ENCODE measurements at regions not wholly inside any gene's neighbourhood (a gene's known extent, or its start where the extent isn't known, plus 50 kb on each side); places are given as distances from the start of the nearest gene placed in this dataset.

DNA sequence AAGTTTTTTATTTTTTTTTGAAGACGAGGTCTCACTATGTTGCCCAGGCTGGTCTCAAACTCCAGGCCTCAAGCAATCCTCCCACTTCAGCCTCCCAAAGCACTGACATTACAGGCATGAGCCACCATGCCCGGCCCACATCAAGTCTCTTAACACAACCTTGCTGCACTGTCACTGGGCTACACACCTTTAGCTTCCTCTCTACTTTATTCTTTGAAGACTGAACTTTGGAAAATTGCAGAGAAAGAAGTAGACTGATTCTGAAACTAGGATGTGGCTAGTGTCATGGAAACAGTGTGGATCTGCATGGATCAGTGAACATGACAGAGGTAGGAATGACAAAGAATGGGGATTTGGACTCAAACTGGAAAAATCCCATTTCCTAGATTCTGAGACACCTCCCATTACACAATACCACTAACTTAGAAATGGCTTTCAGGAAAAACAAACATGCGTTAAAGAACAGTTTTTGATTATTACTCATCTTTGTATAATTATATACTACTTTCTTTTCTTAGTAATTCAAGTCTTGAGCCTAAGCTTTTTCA lies 99.6 kb upstream of the SPON1 start:
- FAIRE-seq, result no peak
- dilution Hi-C loops (cut with MboI; ENCODE audit: extremely low pct_ligation_motif_present, low sequenced_read_pairs), result no loop called here
- peaks cover 17% of the 10 kb centered on the region for H3K27me3 ChIP-seq (ENCODE audit: control insufficient read depth, extremely low read depth, insufficient read depth, low read length)

DNA sequence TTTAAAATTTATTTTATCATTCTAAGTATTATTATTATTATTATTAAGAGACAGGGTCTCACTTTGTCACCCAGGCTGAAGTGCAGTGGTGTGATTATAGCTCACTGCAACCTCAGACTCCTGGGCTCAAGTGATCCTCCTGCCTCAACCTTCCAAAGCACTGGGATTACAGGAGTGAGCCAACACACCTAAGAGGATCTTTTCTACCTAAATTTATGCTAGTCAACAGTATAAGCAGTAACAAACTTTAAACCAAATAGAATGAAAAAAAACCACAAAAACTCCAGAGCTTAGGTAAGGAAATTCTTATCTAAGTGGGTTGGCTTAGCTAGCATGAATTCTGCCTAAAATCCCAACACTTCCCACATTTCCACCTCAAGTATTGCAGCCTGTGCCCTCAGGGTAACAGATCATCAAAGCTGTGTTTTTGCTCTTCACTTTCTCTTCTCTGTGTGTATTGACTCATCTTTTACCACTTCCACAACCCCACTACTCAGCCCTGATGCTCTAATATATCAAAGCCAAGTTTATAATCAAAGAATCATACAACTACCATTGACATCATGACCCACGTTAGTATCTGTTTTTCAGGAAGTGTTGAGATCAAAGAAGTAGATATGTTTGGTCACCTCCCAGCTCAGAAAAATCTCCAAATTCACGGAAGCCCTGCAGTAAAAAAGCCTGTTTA lies 93.7 kb upstream of the SPON1 start:
- no peak for TF ChIP-seq EZH2 (IDR thresholded peaks at IDR 0.05; ENCODE audit: low read length)
- TF ChIP-seq, protein P1, sequence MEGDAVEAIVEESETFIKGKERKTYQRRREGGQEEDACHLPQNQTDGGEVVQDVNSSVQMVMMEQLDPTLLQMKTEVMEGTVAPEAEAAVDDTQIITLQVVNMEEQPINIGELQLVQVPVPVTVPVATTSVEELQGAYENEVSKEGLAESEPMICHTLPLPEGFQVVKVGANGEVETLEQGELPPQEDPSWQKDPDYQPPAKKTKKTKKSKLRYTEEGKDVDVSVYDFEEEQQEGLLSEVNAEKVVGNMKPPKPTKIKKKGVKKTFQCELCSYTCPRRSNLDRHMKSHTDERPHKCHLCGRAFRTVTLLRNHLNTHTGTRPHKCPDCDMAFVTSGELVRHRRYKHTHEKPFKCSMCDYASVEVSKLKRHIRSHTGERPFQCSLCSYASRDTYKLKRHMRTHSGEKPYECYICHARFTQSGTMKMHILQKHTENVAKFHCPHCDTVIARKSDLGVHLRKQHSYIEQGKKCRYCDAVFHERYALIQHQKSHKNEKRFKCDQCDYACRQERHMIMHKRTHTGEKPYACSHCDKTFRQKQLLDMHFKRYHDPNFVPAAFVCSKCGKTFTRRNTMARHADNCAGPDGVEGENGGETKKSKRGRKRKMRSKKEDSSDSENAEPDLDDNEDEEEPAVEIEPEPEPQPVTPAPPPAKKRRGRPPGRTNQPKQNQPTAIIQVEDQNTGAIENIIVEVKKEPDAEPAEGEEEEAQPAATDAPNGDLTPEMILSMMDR (optimal IDR thresholded peaks at IDR 0.05 in 1 of 3, IDR thresholded peaks at IDR 0.05 in 1 of 3, conservative IDR thresholded peaks at IDR 0.05 in 1 of 3; ENCODE audit: extremely low read depth in 1 of 3, insufficient read depth in 2 of 3, low read length in 3 of 3), result no peak
- H3K79me2 ChIP-seq (ENCODE audit: control insufficient read depth, insufficient read depth, low read length), result no peaks in the 10 kb centered on the region
- H4K20me1 ChIP-seq (ENCODE audit: control insufficient read depth, extremely low read depth, insufficient read depth, low read length), result no peaks in the 10 kb centered on the region
- peak; percentile 54 for DNase-seq (ENCODE audit: low read depth, low spot score)
- no peak overlapping the region for H3K9ac ChIP-seq (ENCODE audit: control insufficient read depth, extremely low read depth, insufficient read depth, low read length)
- H3K27ac ChIP-seq (ENCODE audit: control insufficient read depth, insufficient read depth, low read length), result no peak overlapping the region
- H3K4me3 ChIP-seq (ENCODE audit: control insufficient read depth in 2 of 3, extremely low read depth in 1 of 3, insufficient read depth in 2 of 3, low read depth in 1 of 3, low read length in 3 of 3), result no peak overlapping the region
- H3K27me3 ChIP-seq (ENCODE audit: control insufficient read depth, extremely low read depth, insufficient read depth, low read length), result peaks cover 23% of the 10 kb centered on the region
- H3K9me1 ChIP-seq (ENCODE audit: control insufficient read depth, extremely low read depth, insufficient read depth, low read length), result no peaks in the 10 kb centered on the region
- H3K4me1 ChIP-seq (ENCODE audit: control insufficient read depth, extremely low read depth, insufficient read depth, low read length), result peaks cover 22% of the 10 kb centered on the region
- no peak overlapping the region for H3K4me2 ChIP-seq (ENCODE audit: control insufficient read depth, extremely low read depth, insufficient read depth, low read depth, low read length)
- peak; percentile 94 for FAIRE-seq
- dilution Hi-C loops (cut with MboI; ENCODE audit: extremely low pct_ligation_motif_present, low sequenced_read_pairs), result no loop called here
- no peak overlapping the region for H2AFZ ChIP-seq (ENCODE audit: control insufficient read depth, low read length)
- H3K9me3 ChIP-seq (ENCODE audit: control insufficient read depth, low read depth, low read length), result no peaks in the 10 kb centered on the region
- H3K36me3 ChIP-seq (ENCODE audit: control insufficient read depth in 2 of 2, extremely low read depth in 1 of 2, insufficient read depth in 2 of 2, low read length in 2 of 2), result no peaks in the 10 kb centered on the region

More for the DNA sequence above, 99.6 kb upstream of the SPON1 start:
- Histone ChIP-seq H3K9ac (ENCODE audit: control insufficient read depth, extremely low read depth, insufficient read depth, low read length) (no peak overlapping the region), H3K9me1 (ENCODE audit: control insufficient read depth, extremely low read depth, insufficient read depth, low read length) (no peaks in the 10 kb centered on the region), H4K20me1 (ENCODE audit: control insufficient read depth, extremely low read depth, insufficient read depth, low read length) (no peaks in the 10 kb centered on the region), H3K9me3 (ENCODE audit: control insufficient read depth, low read depth, low read length) (no peaks in the 10 kb centered on the region), H2AFZ (ENCODE audit: control insufficient read depth, low read length) (no peak overlapping the region), H3K27ac (ENCODE audit: control insufficient read depth, insufficient read depth, low read length) (no peak overlapping the region), H3K4me1 (ENCODE audit: control insufficient read depth, extremely low read depth, insufficient read depth, low read length) (no peaks in the 10 kb centered on the region), H3K4me3 (ENCODE audit: control insufficient read depth in 2 of 3, extremely low read depth in 1 of 3, insufficient read depth in 2 of 3, low read depth in 1 of 3, low read length in 3 of 3) (no peak overlapping the region), H3K36me3 (ENCODE audit: control insufficient read depth in 2 of 2, extremely low read depth in 1 of 2, insufficient read depth in 2 of 2, low read length in 2 of 2) (no peaks in the 10 kb centered on the region), H3K79me2 (ENCODE audit: control insufficient read depth, insufficient read depth, low read length) (no peaks in the 10 kb centered on the region), H3K4me2 (ENCODE audit: control insufficient read depth, extremely low read depth, insufficient read depth, low read depth, low read length) (no peak overlapping the region)
- no peak for DNase-seq (ENCODE audit: low read depth, low spot score)
- TF ChIP-seq, protein P1 (optimal IDR thresholded peaks at IDR 0.05 in 1 of 3, IDR thresholded peaks at IDR 0.05 in 1 of 3, conservative IDR thresholded peaks at IDR 0.05 in 1 of 3; ENCODE audit: extremely low read depth in 1 of 3, insufficient read depth in 2 of 3, low read length in 3 of 3), result no peak
- no peak for TF ChIP-seq EZH2 (IDR thresholded peaks at IDR 0.05; ENCODE audit: low read length)
